A673 (cell line): ENCODE measurements at regions not wholly inside any gene's neighbourhood (a gene's known extent, or its start where the extent isn't known, plus 50 kb on each side); places are given as distances from the start of the nearest gene placed in this dataset.

Experiments used
- BruUV-seq: library from RNA; stranded (reverse); fragments of 400-500 nt; replicated peaks from 2 replicates; lab custom pipeline; 2021; lab: Mats Ljungman, UMichigan
- CTCF ChIA-PET: fragments of 300-600 bp; sonication (Branson Sonifier 250); formaldehyde crosslinking; loops from one replicate; lab custom pipeline; 2022; ENCODE audit warnings: antibody characterized with exemption; lab: Charles Lee
- POLR2A ChIA-PET: fragments of 300-600 bp; sonication (Branson Sonifier 250); formaldehyde crosslinking; loops from one replicate; lab custom pipeline; 2022; ENCODE audit warnings: antibody characterized with exemption; ENCODE audit not compliant: low non-redundant PET; lab: Charles Lee
- DNase-seq: peaks from one replicate; pipeline ENCODE4 v3.0.0-alpha.2; 2015; ENCODE audit warnings: low spot score
- H3K27ac ChIP-seq: fragments of 200-600 bp; sonication (generic); 2 replicates; pipeline ENCODE4 v1.5.1; 2016; ENCODE audit warnings: mixed run types, low read depth, mild to moderate bottlenecking, mixed read lengths, antibody characterized with exemption, low read length; ENCODE audit not compliant: poor library complexity, severe bottlenecking
- H3K27me3 ChIP-seq: fragments of 200-600 bp; sonication (generic); replicated peaks from 2 replicates; pipeline ENCODE4 v1.6.1; 2017; ENCODE audit warnings: mixed run types, low read depth, mild to moderate bottlenecking, mixed read lengths, antibody characterized with exemption, low read length; ENCODE audit not compliant: insufficient read depth, poor library complexity
- H3K36me3 ChIP-seq: fragments of 200-600 bp; sonication (generic); 2 replicates; pipeline ENCODE4 v1.6.1; 2016; ENCODE audit warnings: mixed run types, mild to moderate bottlenecking, mixed read lengths, antibody characterized with exemption, low read length; ENCODE audit not compliant: insufficient read depth, poor library complexity, severe bottlenecking
- H3K4me1 ChIP-seq: fragments of 200-600 bp; sonication (generic); 2 replicates; pipeline ENCODE4 v1.6.1; 2017; ENCODE audit warnings: mixed run types, mild to moderate bottlenecking, mixed read lengths, antibody characterized with exemption, low read length; ENCODE audit not compliant: insufficient read depth, poor library complexity, severe bottlenecking
- H3K4me3 ChIP-seq: fragments of 200-600 bp; sonication (generic); 2 replicates; pipeline ENCODE4 v1.5.1; 2016; ENCODE audit warnings: low read depth, mixed run types, mild to moderate bottlenecking, mixed read lengths, low read length; ENCODE audit not compliant: poor library complexity, severe bottlenecking
- H3K9me3 ChIP-seq: fragments of 200-600 bp; sonication (generic); 2 replicates; pipeline ENCODE4 v1.6.1; 2016; ENCODE audit warnings: mixed run types, low read depth, mild to moderate bottlenecking, mixed read lengths, antibody characterized with exemption, low read length; ENCODE audit not compliant: poor library complexity, severe bottlenecking
- EZH2 ChIP-seq: fragments of 200-600 bp; sonication (generic); IDR thresholded peaks from 2 replicates; pipeline ENCODE4 v1.6.1; 2017; ENCODE audit warnings: borderline replicate concordance, low read depth, mild to moderate bottlenecking, mixed read lengths, antibody characterized with exemption, low read length; ENCODE audit not compliant: poor library complexity, severe bottlenecking
- intact Hi-C: fragments of 100-400 bp; cut with micrococcal nuclease; formaldehyde crosslinking; loops from one replicate; pipeline ENCODE4 v1.10.0; 2022; ENCODE audit not compliant: unreplicated experiment
- TF ChIP-seq, protein P1 (sequence below): fragments of 300-800, 200-600 bp; sonication (generic); conservative IDR thresholded peaks from 2 replicates; pipeline ENCODE4 v1.5.1; 2017; ENCODE audit warnings: low read depth, mild to moderate bottlenecking, antibody characterized with exemption, low read length, moderate library complexity, mixed read lengths

DNA sequence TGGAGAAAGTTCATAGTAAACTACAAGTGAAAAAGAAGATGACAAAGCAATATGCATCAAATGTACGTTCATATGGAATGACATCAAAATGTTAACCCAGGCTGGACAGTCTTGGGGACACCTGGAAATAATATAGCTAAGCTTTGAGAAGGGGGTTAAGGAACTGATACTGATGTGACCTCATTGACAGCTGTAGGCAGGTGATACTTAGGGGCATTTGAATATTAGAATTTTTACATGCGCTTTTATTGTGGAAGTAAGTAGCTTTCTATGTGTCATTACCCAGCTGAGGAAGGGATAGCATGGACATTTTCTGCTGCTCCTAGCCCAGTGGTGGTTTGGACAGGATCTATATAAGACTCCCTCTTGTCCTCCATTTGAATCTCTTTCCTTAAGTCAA, 299.7 kb downstream of the CWC27 start:
- Histone ChIP-seq H3K27ac (no peak overlapping the region), H3K4me3 (no peak overlapping the region), H3K4me1 (peaks cover 13% of the 10 kb centered on the region), H3K9me3 (no peaks in the 10 kb centered on the region), H3K27me3 (no peaks in the 10 kb centered on the region), H3K36me3 (no peaks in the 10 kb centered on the region)
- DNase-seq, result no peak
- ChIA-PET POLR2A (no interaction called here), CTCF (no interaction called here)
- BruUV-seq, result no TSS peak
- TF ChIP-seq EZH2, result no peak
- TF ChIP-seq, protein P1, sequence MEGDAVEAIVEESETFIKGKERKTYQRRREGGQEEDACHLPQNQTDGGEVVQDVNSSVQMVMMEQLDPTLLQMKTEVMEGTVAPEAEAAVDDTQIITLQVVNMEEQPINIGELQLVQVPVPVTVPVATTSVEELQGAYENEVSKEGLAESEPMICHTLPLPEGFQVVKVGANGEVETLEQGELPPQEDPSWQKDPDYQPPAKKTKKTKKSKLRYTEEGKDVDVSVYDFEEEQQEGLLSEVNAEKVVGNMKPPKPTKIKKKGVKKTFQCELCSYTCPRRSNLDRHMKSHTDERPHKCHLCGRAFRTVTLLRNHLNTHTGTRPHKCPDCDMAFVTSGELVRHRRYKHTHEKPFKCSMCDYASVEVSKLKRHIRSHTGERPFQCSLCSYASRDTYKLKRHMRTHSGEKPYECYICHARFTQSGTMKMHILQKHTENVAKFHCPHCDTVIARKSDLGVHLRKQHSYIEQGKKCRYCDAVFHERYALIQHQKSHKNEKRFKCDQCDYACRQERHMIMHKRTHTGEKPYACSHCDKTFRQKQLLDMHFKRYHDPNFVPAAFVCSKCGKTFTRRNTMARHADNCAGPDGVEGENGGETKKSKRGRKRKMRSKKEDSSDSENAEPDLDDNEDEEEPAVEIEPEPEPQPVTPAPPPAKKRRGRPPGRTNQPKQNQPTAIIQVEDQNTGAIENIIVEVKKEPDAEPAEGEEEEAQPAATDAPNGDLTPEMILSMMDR, result no peak
- intact Hi-C loops, result no loop called here

DNA sequence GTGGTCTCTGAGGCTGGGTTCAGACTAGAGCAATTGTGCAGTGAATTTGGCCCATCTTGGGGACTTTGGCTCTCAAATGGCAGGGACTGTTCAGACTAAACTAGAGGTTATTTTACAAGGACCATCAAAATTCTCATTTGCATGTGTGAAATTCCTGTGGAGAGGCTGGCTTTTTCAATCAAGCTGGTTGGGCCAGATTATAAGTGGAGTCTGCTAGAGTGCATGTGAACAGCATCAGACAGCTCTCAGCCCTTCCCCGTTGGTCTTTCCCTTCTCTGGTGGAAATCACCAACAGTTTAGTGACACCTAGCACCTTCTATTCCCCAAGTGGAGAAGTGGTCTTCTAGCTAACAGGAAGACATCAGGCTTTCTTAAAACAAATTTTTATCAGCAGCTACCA, 301.3 kb downstream of the CWC27 start:
- H3K36me3 ChIP-seq, result no peaks in the 10 kb centered on the region
- intact Hi-C loops, result loop anchor here (10.0 kb wide), 1 partner anchor 255 kb away; no protein-coding TSS in a partner anchor
- H3K9me3 ChIP-seq, result no peaks in the 10 kb centered on the region
- POLR2A ChIA-PET, result no interaction called here
- no peak for DNase-seq
- CTCF ChIA-PET, result no interaction called here
- no TSS peak for BruUV-seq
- no peak overlapping the region for H3K4me3 ChIP-seq
- H3K27ac ChIP-seq, result no peak overlapping the region
- peaks cover 13% of the 10 kb centered on the region for H3K4me1 ChIP-seq
- H3K27me3 ChIP-seq, result no peaks in the 10 kb centered on the region
- TF ChIP-seq, protein P1, result no peak

DNA sequence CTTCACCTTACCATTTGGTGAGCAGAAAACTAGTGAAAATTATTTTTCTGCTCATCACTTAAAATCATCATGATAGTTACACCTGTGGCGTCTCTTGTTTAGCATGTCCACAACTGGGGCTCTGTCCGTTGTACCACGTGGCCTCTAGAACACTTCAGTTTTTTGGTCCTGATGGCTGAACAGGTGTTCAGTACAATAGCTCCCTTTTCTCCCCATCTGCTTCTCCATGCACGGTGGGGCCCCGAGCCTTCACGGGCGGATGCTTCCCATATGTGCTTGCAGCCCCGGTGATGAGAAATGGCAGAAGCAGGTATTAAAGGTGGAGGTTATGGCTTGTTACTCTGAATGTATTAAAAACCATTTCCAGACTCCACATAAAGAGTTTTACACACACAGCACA, 304.1 kb downstream of the CWC27 start:
- no peak for DNase-seq

More for the DNA sequence above, 304.1 kb downstream of the CWC27 start:
- POLR2A ChIA-PET, result no interaction called here
- no peaks in the 10 kb centered on the region for H3K27me3 ChIP-seq
- CTCF ChIA-PET, result no interaction called here
- H3K36me3 ChIP-seq, result no peaks in the 10 kb centered on the region
- no peak for TF ChIP-seq EZH2
- TF ChIP-seq, protein P1, result no peak
- H3K9me3 ChIP-seq, result no peaks in the 10 kb centered on the region
- intact Hi-C loops, result loop anchor here (10.0 kb wide), 1 partner anchor 258 kb away; no protein-coding TSS in a partner anchor
- peaks cover 26% of the 10 kb centered on the region for H3K4me1 ChIP-seq
- H3K27ac ChIP-seq, result no peak overlapping the region
- no TSS peak for BruUV-seq
- H3K4me3 ChIP-seq, result no peak overlapping the region
